Mucosa of rectum (tissue), 2 donors: ENCODE measurements at regions not wholly inside any gene's neighbourhood (a gene's known extent, or its start where the extent isn't known, plus 50 kb on each side); places are given as distances from the start of the nearest gene placed in this dataset.

ENCODE experiments used
- H3K27ac ChIP-seq, 2 donors: one replicate each; pipeline ENCODE4 v1.7.0; 2013; ENCODE audit warnings: inconsistent platforms in 2 of 2, low read depth in 2 of 2, low read length in 2 of 2
- H3K27me3 ChIP-seq, 2 donors: one replicate each; pipeline ENCODE4 v1.7.0; 2013; ENCODE audit warnings: low read length in 2 of 2; ENCODE audit not compliant: control insufficient read depth in 2 of 2, insufficient read depth in 2 of 2
- H3K36me3 ChIP-seq, 2 donors: one replicate each; pipeline ENCODE4 v1.7.0; 2013; ENCODE audit warnings: low read length in 2 of 2; ENCODE audit not compliant: control insufficient read depth in 2 of 2, insufficient read depth in 2 of 2
- H3K4me1 ChIP-seq, 2 donors: one replicate each; pipeline ENCODE4 v1.7.0; 2013; ENCODE audit warnings: low read length in 2 of 2, mild to moderate bottlenecking in 1 of 2; ENCODE audit not compliant: control insufficient read depth in 2 of 2, insufficient read depth in 2 of 2
- H3K4me3 ChIP-seq, 2 donors: one replicate each; pipeline ENCODE4 v1.7.0; 2013; ENCODE audit warnings: low read length in 2 of 2
- H3K9ac ChIP-seq, 2 donors: one replicate each; pipeline ENCODE4 v1.7.0; 2013; ENCODE audit warnings: low read length in 2 of 2, low read depth in 1 of 2, mild to moderate bottlenecking in 1 of 2
- H3K9me3 ChIP-seq, 2 donors: one replicate each; pipeline ENCODE4 v1.7.0; 2013; ENCODE audit warnings: low read length in 2 of 2; ENCODE audit not compliant: control insufficient read depth in 2 of 2
- donor health status: healthy.
- donor health status: Normal muscosa, but diverticular disease.

- Histone ChIP-seq H3K9me3 (peaks cover 0 to 3% of the 10 kb centered on the region in 2 donors), H3K27ac (no peak overlapping the region), H3K4me1 (no peaks in the 10 kb centered on the region), H3K4me3 (no peak overlapping the region), H3K27me3 (no peaks in the 10 kb centered on the region), H3K9ac (no peak overlapping the region), H3K36me3 (no peaks in the 10 kb centered on the region)
These were observed 207.7 kb downstream of the OSR1 start for GRCh38 chr2:19150726-19151125.

- H3K9me3 ChIP-seq: peaks cover 0 to 3% of the 10 kb centered on the region in 2 donors
- H3K4me3 ChIP-seq: no peak overlapping the region
- no peak overlapping the region for H3K9ac ChIP-seq
- H3K27ac ChIP-seq: no peak overlapping the region
- no peaks in the 10 kb centered on the region for H3K4me1 ChIP-seq
- H3K36me3 ChIP-seq: no peaks in the 10 kb centered on the region
- no peaks in the 10 kb centered on the region for H3K27me3 ChIP-seq
These were observed 211.6 kb downstream of the OSR1 start for GRCh38 chr2:19146867-19147266.

GRCh38 chr2:19141234-19142004 lies 217.0 kb downstream of the OSR1 start:
- Histone ChIP-seq H3K4me1 (no peaks in the 10 kb centered on the region), H3K4me3 (no peak overlapping the region), H3K27ac (no peak overlapping the region), H3K36me3 (no peaks in the 10 kb centered on the region), H3K9ac (no peak overlapping the region), H3K27me3 (no peaks in the 10 kb centered on the region), H3K9me3 (no peaks in the 10 kb centered on the region)

GRCh38 chr2:19140463-19141208 lies 217.8 kb downstream of the OSR1 start:
- no peaks in the 10 kb centered on the region for H3K36me3 ChIP-seq
- H3K4me1 ChIP-seq: no peaks in the 10 kb centered on the region
- no peak overlapping the region for H3K4me3 ChIP-seq
- no peak overlapping the region for H3K27ac ChIP-seq
- no peak overlapping the region for H3K9ac ChIP-seq
- H3K27me3 ChIP-seq: no peaks in the 10 kb centered on the region
- H3K9me3 ChIP-seq: no peaks in the 10 kb centered on the region

- Histone ChIP-seq H3K4me1 (no peaks in the 10 kb centered on the region), H3K4me3 (no peak overlapping the region), H3K27ac (no peak overlapping the region), H3K9me3 (no peaks in the 10 kb centered on the region), H3K9ac (no peak overlapping the region), H3K27me3 (no peaks in the 10 kb centered on the region), H3K36me3 (no peaks in the 10 kb centered on the region)
These were observed 219.0 kb downstream of the OSR1 start for GRCh38 chr2:19139386-19139785.

GRCh38 chr2:19138264-19138825 lies 220.1 kb downstream of the OSR1 start:
- H3K4me3 ChIP-seq: no peak overlapping the region
- no peak overlapping the region for H3K27ac ChIP-seq
- no peaks in the 10 kb centered on the region for H3K27me3 ChIP-seq
- H3K36me3 ChIP-seq: no peaks in the 10 kb centered on the region
- no peaks in the 10 kb centered on the region for H3K9me3 ChIP-seq
- no peak overlapping the region for H3K9ac ChIP-seq
- H3K4me1 ChIP-seq: no peaks in the 10 kb centered on the region

GRCh38 chr2:19137433-19137832 lies 221.0 kb downstream of the OSR1 start:
- Histone ChIP-seq H3K9ac (no peak overlapping the region), H3K9me3 (no peaks in the 10 kb centered on the region), H3K27ac (no peak overlapping the region), H3K36me3 (no peaks in the 10 kb centered on the region), H3K4me3 (no peak overlapping the region), H3K27me3 (no peaks in the 10 kb centered on the region), H3K4me1 (no peaks in the 10 kb centered on the region)

GRCh38 chr2:19132967-19133366 lies 225.5 kb downstream of the OSR1 start:
- no peaks in the 10 kb centered on the region for H3K9me3 ChIP-seq
- no peak overlapping the region for H3K4me3 ChIP-seq
- no peaks in the 10 kb centered on the region for H3K36me3 ChIP-seq
- no peak overlapping the region for H3K27ac ChIP-seq
- H3K27me3 ChIP-seq: no peaks in the 10 kb centered on the region
- H3K9ac ChIP-seq: no peak overlapping the region
- H3K4me1 ChIP-seq: no peaks in the 10 kb centered on the region

- Histone ChIP-seq H3K36me3 (no peaks in the 10 kb centered on the region), H3K4me1 (no peaks in the 10 kb centered on the region), H3K9ac (no peak overlapping the region), H3K27me3 (no peaks in the 10 kb centered on the region), H3K27ac (no peak overlapping the region), H3K4me3 (no peak overlapping the region), H3K9me3 (no peaks in the 10 kb centered on the region)
These were observed 226.6 kb downstream of the OSR1 start for GRCh38 chr2:19131871-19132270.

GRCh38 chr2:19128148-19128547 lies 230.3 kb downstream of the OSR1 start:
- Histone ChIP-seq H3K4me3 (no peak overlapping the region), H3K9me3 (no peaks in the 10 kb centered on the region), H3K36me3 (no peaks in the 10 kb centered on the region), H3K4me1 (peaks cover 0 to 3% of the 10 kb centered on the region in 2 donors), H3K27me3 (no peaks in the 10 kb centered on the region), H3K9ac (no peak overlapping the region), H3K27ac (no peak overlapping the region)
